ENCODE measurements at regions not wholly inside any gene's neighbourhood (a gene's known extent, or its start where the extent isn't known, plus 50 kb on each side); places are given as distances from the start of the nearest gene placed in this dataset.
"Not testable (repeated sequence)": the region's sequence is repeated elsewhere in the genome, so short reads cannot be mapped to it uniquely, and the experiment has no call there.

DNA sequence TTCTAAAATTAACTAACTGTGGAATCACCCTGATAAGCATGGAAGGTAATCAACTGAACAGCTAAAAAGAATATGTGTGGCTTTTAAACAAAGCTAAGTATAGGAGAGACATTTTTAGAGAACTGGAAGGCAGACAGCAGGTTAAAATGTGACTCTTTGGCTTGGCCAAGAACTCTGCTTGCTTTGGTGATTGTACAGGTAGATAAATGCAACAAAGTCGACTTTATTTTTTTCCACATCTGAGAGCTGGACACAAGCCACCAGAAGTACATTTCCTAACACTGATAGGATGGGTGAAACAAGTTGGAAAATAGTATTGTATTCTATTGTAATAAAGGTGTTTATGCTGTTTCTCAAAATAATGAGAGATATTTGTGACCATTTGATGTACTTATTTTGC lies 84.1 kb downstream of the RBMX2 start (continued):
- TF ChIP-seq CHD2 (IDR thresholded peaks at IDR 0.05; ENCODE audit: low read length) (no peak), TBP (IDR thresholded peaks at IDR 0.05; ENCODE audit: low read depth, low read length) (no peak), NANOG (IDR thresholded peaks at IDR 0.05; ENCODE audit: insufficient read depth, low read depth, low read length, poor library complexity, severe bottlenecking) (no peak)

DNA sequence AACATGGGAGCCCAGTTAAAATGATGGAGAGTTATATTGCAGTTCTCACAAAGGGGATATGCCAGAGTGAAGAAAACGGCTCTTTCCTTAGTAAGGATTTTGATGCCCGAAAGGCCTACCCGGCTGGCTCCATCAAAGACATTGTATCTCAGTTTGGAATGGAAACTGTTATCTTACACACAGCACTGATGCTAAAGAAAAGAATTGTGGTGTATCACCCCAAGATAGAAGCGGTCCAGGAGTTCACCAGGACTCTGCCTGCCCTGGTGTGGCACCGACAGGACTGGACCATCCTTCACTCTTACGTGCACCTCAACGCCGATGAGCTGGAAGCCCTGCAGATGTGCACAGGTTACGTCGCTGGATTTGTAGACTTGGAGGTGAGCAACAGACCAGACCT lies 93.7 kb downstream of the RBMX2 start:
- H2BK5ac ChIP-seq (ENCODE audit: low read depth, low read length); H3K27me3 ChIP-seq (replicated peaks in 1 of 4; ENCODE audit: control insufficient read depth in 3 of 4, extremely low read depth in 1 of 4, insufficient read depth in 3 of 4, low read length in 3 of 4); H2BK15ac ChIP-seq (ENCODE audit: low read length); H3K27ac ChIP-seq (ENCODE audit: low read depth, low read length); H3K14ac ChIP-seq (ENCODE audit: insufficient read length); POLR2A ChIA-PET (ENCODE audit: partially characterized antibody); H4K91ac ChIP-seq (replicated peaks; ENCODE audit: insufficient read length, low read length); H2BK120ac ChIP-seq (replicated peaks; ENCODE audit: low read depth, low read length); H3K4me2 ChIP-seq (ENCODE audit: insufficient read depth in 1 of 2, low read depth in 2 of 2, low read length in 2 of 2); H2AK5ac ChIP-seq (ENCODE audit: low read depth, low read length); H3K36me3 ChIP-seq (ENCODE audit: control insufficient read depth in 2 of 4, insufficient read depth in 4 of 4, low read length in 3 of 4); H4K5ac ChIP-seq (ENCODE audit: insufficient read length, low read depth, low read length); H3K23ac ChIP-seq (ENCODE audit: insufficient read length); H2AFZ ChIP-seq (ENCODE audit: low read length); H3K18ac ChIP-seq (ENCODE audit: extremely low read depth, low read length); H4K20me1 ChIP-seq (replicated peaks in 1 of 2; ENCODE audit: control insufficient read depth in 1 of 2, insufficient read depth in 2 of 2, low read length in 2 of 2); H3K4me1 ChIP-seq (replicated peaks in 1 of 4; ENCODE audit: control insufficient read depth in 3 of 4, insufficient read depth in 4 of 4, low read length in 3 of 4); H2BK12ac ChIP-seq (ENCODE audit: low read depth, low read length); H4K8ac ChIP-seq (ENCODE audit: extremely low read depth, insufficient read depth, low read length); H3K79me1 ChIP-seq (ENCODE audit: low read depth, low read length); H3K56ac ChIP-seq (replicated peaks; ENCODE audit: insufficient read length, low read depth, low read length); H3K79me2 ChIP-seq (ENCODE audit: control insufficient read depth in 1 of 2, insufficient read depth in 2 of 2, low read length in 2 of 2); H3K9ac ChIP-seq (replicated peaks in 1 of 4; ENCODE audit: extremely low read depth in 1 of 4, low read depth in 3 of 4, low read length in 3 of 4); H3K23me2 ChIP-seq (ENCODE audit: low read depth, low read length); H3K9me3 ChIP-seq (ENCODE audit: insufficient read depth in 2 of 2, low read depth in 1 of 2, low read length in 1 of 2); H3K4ac ChIP-seq (replicated peaks; ENCODE audit: insufficient read length, low read depth, low read length); H3K4me3 ChIP-seq (ENCODE audit: extremely low read depth in 1 of 4, insufficient read depth in 2 of 4, low read depth in 3 of 4, low read length in 4 of 4); H2BK20ac ChIP-seq (ENCODE audit: low read length); CTCF ChIA-PET (ENCODE audit: partially characterized antibody); DNase-seq (ENCODE audit: low read depth in 1 of 2, low spot score in 2 of 2): not testable (repeated sequence)
- WGBS, 2 experiments (ENCODE audit: extremely low coverage in 1 of 2, insufficient coverage in 1 of 2, insufficient read length in 1 of 2, insufficient replicate concordance in 2 of 2, low coverage in 1 of 2, low lambda C conversion rate in 2 of 2, missing lambda C conversion rate in 1 of 2): 91% methylated on average over 10 of the region's 10 CpGs; no CpG with 5 or more reads in 1 of the 2 experiments
- peak; percentile 19 for FAIRE-seq
